Stimulated activated CD8-positive, alpha-beta memory T cell treated with anti-CD3 and anti-CD28 coated beads, Interleukin-12 subunit alpha, Interleukin-12 subunit beta, amount 100 ng/mL, for 24 hours (primary cell): ENCODE measurements at regions not wholly inside any gene's neighbourhood (a gene's known extent, or its start where the extent isn't known, plus 50 kb on each side); places are given as distances from the start of the nearest gene placed in this dataset.
"Not testable (repeated sequence)": the region's sequence is repeated elsewhere in the genome, so short reads cannot be mapped to it uniquely, and the experiment has no call there.

Experiments used
- DNase-seq: peaks from one replicate; pipeline ENCODE4 v3.0.0-alpha.2; 2020; ENCODE audit errors: extremely low read depth

GRCh38 chr17:77341069-77341541 is 200.3 kb downstream of the SEC14L1 start:
- DNase-seq: no peak

GRCh38 chr17:77342656-77342990 is 201.9 kb downstream of the SEC14L1 start:
- DNase-seq: not testable (repeated sequence)

- DNase-seq: no peak
These were observed 202.4 kb downstream of the SEC14L1 start for GRCh38 chr17:77343031-77343800.

- no peak for DNase-seq
These were observed 203.3 kb downstream of the SEC14L1 start for GRCh38 chr17:77344038-77344437.

- DNase-seq: no peak
These were observed 204.6 kb downstream of the SEC14L1 start for GRCh38 chr17:77345260-77345910.

GRCh38 chr17:77346765-77347164 is 206.0 kb downstream of the SEC14L1 start:
- DNase-seq: no peak

GRCh38 chr17:77347544-77347943 is 206.8 kb downstream of the SEC14L1 start:
- no peak for DNase-seq

- no peak for DNase-seq
These were observed 209.4 kb downstream of the SEC14L1 start for GRCh38 chr17:77349976-77350830.

- no peak for DNase-seq
These were observed 211.7 kb downstream of the SEC14L1 start for GRCh38 chr17:77352441-77352840.

GRCh38 chr17:77352996-77353395 is 212.2 kb downstream of the SEC14L1 start:
- no peak for DNase-seq

GRCh38 chr17:77353684-77354419 is 213.1 kb downstream of the SEC14L1 start:
- no peak for DNase-seq

GRCh38 chr17:77354420-77354669 is 213.6 kb downstream of the SEC14L1 start:
- DNase-seq: no peak

GRCh38 chr17:77354670-77355455 is 214.1 kb downstream of the SEC14L1 start:
- DNase-seq: no peak

- DNase-seq: no peak
These were observed 215.4 kb downstream of the SEC14L1 start for GRCh38 chr17:77356109-77356689.

GRCh38 chr17:77356690-77357201 is 216.0 kb downstream of the SEC14L1 start:
- no peak for DNase-seq

GRCh38 chr17:77358801-77359200 is 218.0 kb downstream of the SEC14L1 start:
- no peak for DNase-seq

- no peak for DNase-seq
These were observed 218.5 kb downstream of the SEC14L1 start for GRCh38 chr17:77359236-77359635.

GRCh38 chr17:77361986-77362620 is 221.3 kb downstream of the SEC14L1 start:
- no peak for DNase-seq

GRCh38 chr17:77363821-77364361 is 223.1 kb downstream of the SEC14L1 start:
- no peak for DNase-seq

- no peak for DNase-seq
These were observed 223.7 kb downstream of the SEC14L1 start for GRCh38 chr17:77364381-77364911.
